CD4-positive, alpha-beta T cell treated with Interleukin-17A for 4 hours (primary cell): ENCODE measurements at regions not wholly inside any gene's neighbourhood (a gene's known extent, or its start where the extent isn't known, plus 50 kb on each side); places are given as distances from the start of the nearest gene placed in this dataset.
"Not testable (repeated sequence)": the region's sequence is repeated elsewhere in the genome, so short reads cannot be mapped to it uniquely, and the experiment has no call there.

ENCODE experiments used
- DNase-seq: peaks from one replicate; pipeline ENCODE4 v3.0.0-alpha.2; 2020; ENCODE audit warnings: mixed read lengths

- DNase-seq = no peak
Observed at GRCh38 chr17:33862772-33863602, 392.1 kb upstream of the CCL2 start.

GRCh38 chr17:33864758-33865229 is 390.3 kb upstream of the CCL2 start:
- DNase-seq = no peak

GRCh38 chr17:33868899-33869298 is 386.2 kb upstream of the CCL2 start:
- DNase-seq = no peak

- DNase-seq = no peak
Observed at GRCh38 chr17:33870936-33871335, 384.1 kb upstream of the CCL2 start.

GRCh38 chr17:33871720-33872540 is 383.2 kb upstream of the CCL2 start:
- DNase-seq = no peak

- no peak for DNase-seq
Observed at GRCh38 chr17:33873201-33873617, 381.9 kb upstream of the CCL2 start.

- no peak for DNase-seq
Observed at GRCh38 chr17:33874617-33875060, 380.4 kb upstream of the CCL2 start.

GRCh38 chr17:33875973-33876372 is 379.1 kb upstream of the CCL2 start:
- no peak for DNase-seq

- DNase-seq = not testable (repeated sequence)
Observed at GRCh38 chr17:33882273-33882672, 372.8 kb upstream of the CCL2 start.

GRCh38 chr17:33882677-33883076 is 372.4 kb upstream of the CCL2 start:
- not testable (repeated sequence) for DNase-seq

GRCh38 chr17:33888455-33888854 is 366.6 kb upstream of the CCL2 start:
- DNase-seq = no peak

- no peak for DNase-seq
Observed at GRCh38 chr17:33889040-33889439, 366.0 kb upstream of the CCL2 start.

- DNase-seq = no peak
Observed at GRCh38 chr17:33889766-33890165, 365.3 kb upstream of the CCL2 start.

- no peak for DNase-seq
Observed at GRCh38 chr17:33892717-33893591, 362.1 kb upstream of the CCL2 start.

GRCh38 chr17:33895491-33895890 is 359.6 kb upstream of the CCL2 start:
- DNase-seq = no peak

- no peak for DNase-seq
Observed at GRCh38 chr17:33896263-33896662, 358.8 kb upstream of the CCL2 start.

- DNase-seq = no peak
Observed at GRCh38 chr17:33901085-33901484, 354.0 kb upstream of the CCL2 start.

- no peak for DNase-seq
Observed at GRCh38 chr17:33902901-33903449, 352.1 kb upstream of the CCL2 start.

GRCh38 chr17:33904476-33904875 is 350.6 kb upstream of the CCL2 start:
- no peak for DNase-seq

GRCh38 chr17:33905338-33905800 is 349.7 kb upstream of the CCL2 start:
- DNase-seq = no peak

- no peak for DNase-seq
Observed at GRCh38 chr17:33908363-33909064, 346.6 kb upstream of the CCL2 start.
